Left lobe of liver (tissue), 2 donors: ENCODE measurements at regions not wholly inside any gene's neighbourhood (a gene's known extent, or its start where the extent isn't known, plus 50 kb on each side); places are given as distances from the start of the nearest gene placed in this dataset.

ENCODE experiments used
- ATAC-seq: fragments of 200-7000 bp; cut with Tn5 transposase; one replicate; pipeline ENCODE4 v1.9.1; 2020; ENCODE audit warnings: mild to moderate bottlenecking, moderate library complexity
- DNase-seq: peaks from one replicate; pipeline ENCODE4 v3.0.0-alpha.2; 2020; ENCODE audit warnings: low spot score
- donor health status: DM: no; HTN: no; CAD: no; lungs with moderate emphysema.
- donor health status: DM: no; HTN: yes; CAD: no.

- ATAC-seq (no peak), DNase-seq (no peak)
These were observed 289.2 kb downstream of the EFNB2 start for GRCh38 chr13:106246242-106246641.

DNA sequence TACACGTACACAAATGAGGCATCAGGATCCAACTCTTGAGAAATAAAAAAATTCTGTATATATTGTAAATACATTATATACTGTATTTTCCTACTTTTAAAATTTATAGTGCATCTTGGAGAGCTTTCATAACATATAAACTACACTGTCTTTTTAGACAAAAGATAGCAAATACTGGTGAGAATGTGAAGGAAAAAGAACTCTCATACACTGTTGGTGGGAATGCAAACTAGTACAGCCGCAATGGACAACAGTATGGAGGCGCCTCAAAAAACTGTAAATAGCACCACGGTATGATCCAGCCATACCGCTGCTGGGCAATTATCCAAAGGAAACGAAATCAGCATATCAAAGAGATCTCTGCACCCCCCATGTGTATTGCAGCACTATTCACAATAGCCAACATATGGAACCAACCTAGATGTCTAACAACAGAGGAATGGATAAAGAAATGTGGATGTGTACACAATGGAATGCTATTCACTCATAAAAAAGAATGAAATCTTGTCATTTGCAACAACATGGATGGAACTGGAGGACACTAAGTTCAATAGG, 292.4 kb downstream of the EFNB2 start:
- DNase-seq (no peak), ATAC-seq (no peak)

- ATAC-seq, result no peak
- DNase-seq, result no peak
These were observed 293.2 kb downstream of the EFNB2 start for GRCh38 chr13:106241974-106242953.

GRCh38 chr13:106238690-106239089, 296.8 kb downstream of the EFNB2 start:
- DNase-seq, result no peak
- no peak for ATAC-seq

GRCh38 chr13:106234636-106235035, 300.8 kb downstream of the EFNB2 start:
- DNase-seq (no peak), ATAC-seq (no peak)

DNA sequence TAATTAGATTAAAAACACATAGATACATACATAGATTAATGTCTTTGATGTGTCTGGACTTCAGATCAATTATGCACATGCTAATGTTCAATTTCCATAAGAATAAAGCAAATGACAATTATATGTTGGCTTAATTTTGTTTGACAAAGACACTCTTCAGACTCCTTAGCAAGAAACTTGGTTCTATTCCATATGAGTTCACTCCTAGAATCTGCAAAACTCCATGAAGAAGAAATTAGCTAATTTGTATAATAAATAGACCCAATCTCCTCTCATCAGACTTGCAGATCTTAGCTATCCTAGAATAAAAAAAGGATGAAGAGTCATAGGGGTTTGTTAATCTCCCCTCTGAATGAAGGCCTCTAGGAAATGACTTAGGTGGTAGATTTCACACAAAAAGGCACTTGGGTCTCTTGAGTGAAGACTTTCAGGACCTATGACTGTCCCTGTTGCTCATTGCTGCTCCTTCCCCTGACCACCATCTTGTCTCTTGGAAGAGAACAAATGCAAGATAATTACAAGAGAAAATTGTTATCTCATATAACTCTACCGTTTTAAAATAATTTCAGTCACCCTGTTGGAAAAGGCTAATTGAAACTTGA, 302.2 kb downstream of the EFNB2 start:
- no peak for DNase-seq
- no peak for ATAC-seq

GRCh38 chr13:106232681-106233080, 302.8 kb downstream of the EFNB2 start:
- no peak for ATAC-seq

GRCh38 chr13:106230450-106230849, 305.0 kb downstream of the EFNB2 start:
- DNase-seq (no peak), ATAC-seq (no peak)

More at GRCh38 chr13:106232681-106233080, 302.8 kb downstream of the EFNB2 start:
- no peak for DNase-seq

GRCh38 chr13:106225126-106225525, 310.3 kb downstream of the EFNB2 start:
- DNase-seq (no peak), ATAC-seq (no peak)

- no peak for ATAC-seq
- no peak for DNase-seq
These were observed 315.3 kb downstream of the EFNB2 start for GRCh38 chr13:106220211-106220610.

DNA sequence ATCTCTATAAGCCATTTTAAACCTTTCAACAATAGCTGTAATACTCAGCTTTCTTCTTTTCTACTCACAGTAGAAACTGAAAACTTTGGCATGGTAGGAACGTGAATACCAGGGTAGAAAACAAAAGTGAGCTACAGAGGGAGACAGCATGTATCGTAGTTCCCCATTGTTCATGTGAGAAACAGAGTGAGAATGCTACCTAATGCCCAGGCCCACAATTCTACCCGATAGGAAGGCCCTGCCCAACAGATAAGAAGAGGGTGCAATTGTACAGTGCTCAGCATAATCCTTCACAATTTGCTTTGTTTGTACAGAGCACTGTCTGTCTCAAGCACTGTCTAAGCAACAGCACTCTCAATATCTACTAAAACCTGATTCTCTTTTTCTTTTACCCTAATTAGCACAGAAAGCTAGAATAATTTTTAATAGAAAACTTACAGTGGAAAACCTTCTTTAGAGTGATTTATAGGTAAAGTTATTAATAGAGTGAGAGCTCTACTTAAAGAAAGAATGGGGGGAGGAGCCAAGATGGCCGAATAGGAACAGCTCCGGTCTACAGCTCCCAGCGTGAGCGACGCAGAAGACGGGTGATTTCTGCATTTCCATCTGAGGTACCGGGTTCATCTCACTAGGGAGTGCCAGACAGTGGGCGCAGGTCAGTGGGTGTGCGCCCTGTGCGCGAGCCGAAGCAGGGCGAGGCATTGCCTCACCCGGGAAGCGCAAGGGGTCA, 322.3 kb downstream of the EFNB2 start:
- ATAC-seq, result no peak
- no peak for DNase-seq

GRCh38 chr13:106212386-106213010, 323.0 kb downstream of the EFNB2 start:
- no peak for DNase-seq
- ATAC-seq, result no peak

- DNase-seq, result no peak
- no peak for ATAC-seq
These were observed 325.1 kb downstream of the EFNB2 start for GRCh38 chr13:106210324-106210723.

DNA sequence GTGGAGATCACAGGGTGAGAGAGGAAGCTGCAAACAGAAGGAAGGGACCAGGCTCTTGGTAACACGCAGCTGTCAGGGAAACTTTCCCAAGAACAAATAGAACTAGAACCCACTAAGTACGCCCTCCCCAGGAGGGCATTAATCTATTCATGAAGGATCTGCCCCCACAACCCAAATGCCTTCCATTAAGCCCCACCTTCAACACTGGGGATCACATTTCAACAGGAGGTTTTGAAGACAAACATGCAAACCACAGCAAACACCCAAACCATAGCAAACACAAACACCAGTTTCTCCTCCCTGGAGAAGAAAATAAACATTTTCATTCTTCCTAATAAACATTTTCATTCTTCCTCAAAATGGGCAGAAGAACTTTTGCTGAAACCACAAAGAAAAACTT, 329.6 kb downstream of the EFNB2 start:
- ATAC-seq (no peak), DNase-seq (no peak)

GRCh38 chr13:106197496-106197895, 338.0 kb downstream of the EFNB2 start:
- ATAC-seq (no peak), DNase-seq (no peak)

GRCh38 chr13:106187501-106188095, 347.9 kb downstream of the EFNB2 start:
- no peak for DNase-seq
- no peak for ATAC-seq

DNA sequence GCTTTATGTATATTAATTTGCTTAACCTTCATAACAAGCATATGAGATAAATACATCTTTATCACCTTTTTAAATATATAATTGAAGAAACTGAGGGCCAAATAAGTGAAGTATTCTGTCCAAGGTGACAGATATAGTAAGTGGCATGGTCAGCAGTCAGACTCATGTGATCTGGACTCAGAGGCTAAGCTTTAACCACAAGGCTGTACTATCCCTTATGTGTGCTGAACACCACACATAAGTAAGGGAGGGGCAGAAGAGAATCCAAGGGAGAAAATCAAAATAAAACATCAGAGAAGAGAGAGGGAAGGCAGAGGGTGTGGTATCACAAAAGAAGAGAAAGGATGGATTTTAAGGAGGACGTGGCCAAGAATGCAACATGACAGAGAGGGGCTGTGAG, 348.4 kb downstream of the EFNB2 start:
- ATAC-seq (no peak), DNase-seq (no peak)

DNA sequence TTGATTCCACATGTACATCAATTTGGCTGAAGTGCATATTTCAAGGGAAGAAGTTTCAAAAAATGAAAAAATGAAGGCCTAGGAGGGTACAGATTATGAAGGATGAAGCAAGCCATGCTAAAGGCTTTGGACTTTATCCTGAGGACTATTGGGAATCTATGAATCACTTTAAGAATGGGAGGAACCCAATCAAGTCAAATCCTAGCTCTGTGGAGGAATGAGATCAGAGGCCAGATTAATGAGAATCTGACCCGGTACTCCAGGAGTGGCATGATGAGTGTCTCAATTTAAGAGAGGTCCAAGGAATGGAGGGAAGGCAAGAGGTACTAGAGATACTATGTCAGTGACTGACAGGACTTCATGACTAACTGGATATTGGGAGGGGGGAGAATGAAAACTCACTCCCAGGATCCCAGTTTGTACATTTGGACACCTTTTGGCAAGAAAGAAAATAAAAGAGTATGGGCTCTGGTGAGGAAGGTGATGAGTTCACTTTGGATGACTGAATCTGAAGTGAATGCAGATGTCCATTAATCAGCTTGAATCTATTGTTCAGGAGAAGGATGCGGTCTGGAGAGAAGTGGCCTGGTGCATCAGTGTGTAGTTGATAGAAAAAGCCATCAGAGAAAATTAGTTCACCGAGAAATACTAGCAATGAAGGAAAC, 349.0 kb downstream of the EFNB2 start:
- ATAC-seq, result no peak
- DNase-seq, result no peak

DNA sequence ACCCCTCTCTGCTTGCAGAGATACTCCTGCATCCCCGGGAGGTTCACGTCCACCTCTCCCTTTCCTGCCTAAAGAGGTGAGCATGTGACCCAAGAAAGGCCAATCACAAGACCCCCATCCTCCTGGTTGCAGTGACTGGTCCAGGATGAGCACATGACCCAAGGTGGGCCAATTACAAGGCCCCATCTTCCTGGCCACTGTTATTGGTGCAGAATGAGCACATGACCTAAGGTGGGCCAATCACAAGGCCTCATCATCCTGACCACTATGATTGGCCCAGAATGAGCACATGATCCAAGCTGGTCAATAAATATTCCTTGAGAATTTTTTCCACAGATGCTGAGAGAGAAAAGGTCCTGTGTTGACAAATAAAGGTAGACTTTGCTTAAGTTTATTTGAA, 350.7 kb downstream of the EFNB2 start:
- ATAC-seq, result no peak
- DNase-seq, result no peak
